ENCODE measurements at regions not wholly inside any gene's neighbourhood (a gene's known extent, or its start where the extent isn't known, plus 50 kb on each side); places are given as distances from the start of the nearest gene placed in this dataset.

GRCh38 chr21:20642681-20643080 is 355.5 kb upstream of the NCAM2 start:
- H3K27ac ChIP-seq, result no peak overlapping the region
- TF ChIP-seq CTCF (IDR thresholded peaks at IDR 0.05), result no peak
- H3K4me3 ChIP-seq, result no peak overlapping the region
- no peaks in the 10 kb centered on the region for H3K27me3 ChIP-seq
- no peak for ATAC-seq
- DNase-seq, result no peak
- intact Hi-C loops (cut with DNase I), result no loop called here
- H3K4me1 ChIP-seq, result no peaks in the 10 kb centered on the region
- H3K9me3 ChIP-seq, result peaks cover 0 to 20% of the 10 kb centered on the region in 2 donors
- H3K36me3 ChIP-seq, result no peaks in the 10 kb centered on the region

- peaks cover 0 to 20% of the 10 kb centered on the region in 2 donors for H3K9me3 ChIP-seq
- H3K4me3 ChIP-seq, result no peak overlapping the region
- H3K36me3 ChIP-seq, result no peaks in the 10 kb centered on the region
- no peak overlapping the region for H3K27ac ChIP-seq
- intact Hi-C loops (cut with DNase I), result no loop called here
- H3K27me3 ChIP-seq, result no peaks in the 10 kb centered on the region
- DNase-seq, result no peak
- no peaks in the 10 kb centered on the region for H3K4me1 ChIP-seq
- no peak for TF ChIP-seq CTCF (IDR thresholded peaks at IDR 0.05)
- no peak for ATAC-seq
Measured at GRCh38 chr21:20644552-20644951, 353.7 kb upstream of the NCAM2 start.

- no peak for ATAC-seq
- TF ChIP-seq CTCF (IDR thresholded peaks at IDR 0.05), result no peak
- Histone ChIP-seq H3K27me3 (no peaks in the 10 kb centered on the region), H3K36me3 (no peaks in the 10 kb centered on the region), H3K9me3 (peaks cover 0 to 20% of the 10 kb centered on the region in 2 donors), H3K4me3 (no peak overlapping the region), H3K4me1 (no peaks in the 10 kb centered on the region), H3K27ac (no peak overlapping the region)
- DNase-seq, result no peak
- intact Hi-C loops (cut with DNase I), result no loop called here
Measured at GRCh38 chr21:20645344-20645743, 352.9 kb upstream of the NCAM2 start.

GRCh38 chr21:20646431-20647165 is 351.6 kb upstream of the NCAM2 start:
- no peak for TF ChIP-seq CTCF (IDR thresholded peaks at IDR 0.05)
- intact Hi-C loops (cut with DNase I), result no loop called here
- no peak for ATAC-seq
- Histone ChIP-seq H3K4me1 (no peaks in the 10 kb centered on the region), H3K27me3 (no peaks in the 10 kb centered on the region), H3K9me3 (peaks cover 0 to 20% of the 10 kb centered on the region in 2 donors), H3K27ac (no peak overlapping the region), H3K36me3 (no peaks in the 10 kb centered on the region), H3K4me3 (no peak overlapping the region)
- DNase-seq, result peak in 1 of 4 donors; percentile 61

GRCh38 chr21:20647607-20648006 is 350.6 kb upstream of the NCAM2 start:
- ATAC-seq (no peak), DNase-seq (no peak)
- H3K4me3 ChIP-seq, result no peak overlapping the region
- intact Hi-C loops (cut with DNase I), result no loop called here
- no peaks in the 10 kb centered on the region for H3K36me3 ChIP-seq
- no peaks in the 10 kb centered on the region for H3K27me3 ChIP-seq
- TF ChIP-seq CTCF (IDR thresholded peaks at IDR 0.05), result no peak
- H3K9me3 ChIP-seq, result peaks cover 0 to 20% of the 10 kb centered on the region in 2 donors
- no peak overlapping the region for H3K27ac ChIP-seq
- no peaks in the 10 kb centered on the region for H3K4me1 ChIP-seq

Measured in left lung (tissue), 4 donors.